Umbilical cord (tissue), 1 donor: ENCODE measurements at regions not wholly inside any gene's neighbourhood (a gene's known extent, or its start where the extent isn't known, plus 50 kb on each side); places are given as distances from the start of the nearest gene placed in this dataset.
"Not testable (repeated sequence)": the region's sequence is repeated elsewhere in the genome, so short reads cannot be mapped to it uniquely, and the experiment has no call there.

Experiments used
- DNase-seq: peaks from one replicate; pipeline ENCODE4 v3.0.0-alpha.2; 2015; ENCODE audit warnings: low spot score

DNA sequence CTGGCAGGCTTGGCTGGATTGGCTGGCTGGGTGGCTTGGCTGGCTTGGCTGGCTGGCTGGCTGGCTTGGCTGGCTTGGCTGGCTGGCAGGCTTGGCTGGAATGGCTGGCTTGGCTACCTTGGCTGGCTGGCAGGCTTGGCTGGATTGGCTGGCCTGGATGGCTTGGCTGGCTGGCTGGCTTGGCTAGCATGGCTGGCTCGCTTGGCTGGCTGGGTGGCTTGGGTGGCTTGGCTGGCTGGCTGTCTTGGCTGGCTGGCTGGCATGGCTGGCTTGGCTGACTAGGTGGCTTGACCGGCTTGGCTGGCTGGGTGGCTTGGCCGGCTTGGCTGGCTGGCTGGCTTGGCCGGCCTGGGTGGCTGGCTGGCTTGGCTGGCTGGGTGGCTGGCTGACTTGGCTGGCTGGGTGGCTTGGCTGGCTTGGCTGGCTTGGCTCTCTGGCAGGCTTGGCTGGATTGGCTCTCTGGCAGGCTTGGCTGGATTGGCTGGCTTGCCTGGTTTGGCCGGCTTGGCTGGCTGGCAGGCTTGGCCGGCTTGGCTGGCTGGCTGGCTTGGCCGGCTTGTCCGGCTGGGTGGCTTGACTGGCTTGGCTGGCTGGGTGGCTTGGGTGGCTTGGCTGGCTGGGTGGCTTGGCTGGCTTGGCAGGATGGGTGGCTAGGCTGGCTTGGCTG lies 440.9 kb downstream of the GOLGA6L6 start:
- not testable (repeated sequence) for DNase-seq

DNA sequence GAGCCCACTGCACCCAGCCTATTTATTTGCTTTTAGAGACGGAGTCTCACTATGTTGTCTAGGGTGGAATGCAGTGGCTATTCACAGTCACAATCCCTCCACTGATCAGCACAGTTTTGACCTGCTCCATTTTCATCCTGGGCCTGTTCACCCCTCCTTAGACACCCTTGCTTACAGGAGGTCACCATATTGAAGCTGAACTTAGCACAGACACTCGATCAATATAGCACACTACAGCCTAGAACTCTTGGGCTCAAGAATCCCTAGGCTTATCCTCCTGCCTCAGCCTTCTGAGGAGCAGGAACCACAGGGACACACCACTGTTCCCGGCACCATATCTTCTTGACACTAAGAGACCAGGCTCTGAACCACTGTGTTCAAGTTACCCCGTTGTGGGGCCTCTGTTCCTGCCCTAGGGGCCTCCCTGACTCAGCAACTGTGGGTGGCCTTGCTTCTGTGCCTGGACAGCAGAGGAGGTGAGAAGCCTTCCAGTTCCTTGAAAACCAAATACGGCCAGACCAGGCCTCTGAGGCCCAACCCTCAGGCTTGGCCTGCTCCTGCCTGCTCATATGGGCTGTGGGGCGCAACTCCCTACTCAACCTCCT lies 445.8 kb downstream of the GOLGA6L6 start:
- DNase-seq, result not testable (repeated sequence)

DNA sequence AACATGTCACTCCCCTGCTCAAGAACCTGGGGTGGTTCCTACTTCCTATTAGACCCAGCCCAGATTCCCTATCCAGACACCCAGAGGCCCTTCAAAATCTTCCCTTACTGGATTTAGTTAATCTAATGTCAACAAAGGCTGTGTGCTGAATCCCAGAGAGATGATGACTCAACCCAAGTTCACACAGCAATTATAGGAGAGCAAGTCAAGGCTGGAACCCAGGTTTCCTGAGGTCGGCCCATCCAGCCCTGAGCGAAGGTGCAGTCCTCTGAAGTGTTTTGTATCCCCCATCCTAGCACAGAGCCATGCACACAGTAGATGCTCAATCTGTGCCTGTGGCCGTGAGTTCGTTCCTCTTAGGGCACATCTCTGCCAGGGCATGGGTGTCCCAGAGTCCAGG lies 452.1 kb downstream of the GOLGA6L6 start:
- DNase-seq, result not testable (repeated sequence)

DNA sequence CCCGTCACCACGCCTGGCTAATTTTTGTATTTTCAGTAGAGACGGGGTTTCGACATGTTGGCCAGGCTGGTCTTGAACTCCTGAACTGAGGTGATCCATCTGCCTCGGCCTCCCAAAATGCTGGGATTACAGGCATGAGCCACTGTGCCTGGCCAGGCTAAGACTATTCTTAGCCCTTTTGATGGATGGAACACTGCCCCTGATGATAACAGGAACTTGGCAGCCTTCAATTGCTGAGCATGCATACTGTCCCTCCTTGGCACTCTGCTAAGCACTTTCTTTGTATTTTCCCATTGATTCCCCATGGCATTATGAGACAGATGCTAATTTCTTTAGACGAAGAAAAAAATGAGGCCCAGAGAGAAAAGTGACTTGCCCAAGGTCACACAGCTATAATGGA lies 457.6 kb downstream of the GOLGA6L6 start:
- not testable (repeated sequence) for DNase-seq

DNA sequence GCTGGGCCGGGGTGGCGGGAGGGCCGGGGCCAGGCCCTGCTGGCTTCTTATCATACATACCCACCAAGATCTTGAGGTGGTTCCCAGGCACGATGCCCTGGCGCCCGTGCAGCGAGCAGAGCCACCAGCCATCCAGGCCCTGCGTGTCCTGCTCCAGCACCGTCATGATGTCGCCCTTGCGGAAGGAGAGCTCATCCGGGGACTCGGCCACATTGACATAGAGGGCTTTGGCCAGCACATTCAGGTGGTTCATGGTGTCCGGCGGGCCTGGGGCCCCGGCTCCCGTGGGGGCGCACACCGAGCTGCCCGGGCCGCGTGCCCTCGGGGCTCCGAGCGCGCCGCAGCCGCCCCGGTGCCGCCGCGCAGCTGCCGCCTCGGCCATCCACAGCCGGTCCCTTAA lies 467.5 kb downstream of the GOLGA6L6 start:
- DNase-seq, result not testable (repeated sequence)

DNA sequence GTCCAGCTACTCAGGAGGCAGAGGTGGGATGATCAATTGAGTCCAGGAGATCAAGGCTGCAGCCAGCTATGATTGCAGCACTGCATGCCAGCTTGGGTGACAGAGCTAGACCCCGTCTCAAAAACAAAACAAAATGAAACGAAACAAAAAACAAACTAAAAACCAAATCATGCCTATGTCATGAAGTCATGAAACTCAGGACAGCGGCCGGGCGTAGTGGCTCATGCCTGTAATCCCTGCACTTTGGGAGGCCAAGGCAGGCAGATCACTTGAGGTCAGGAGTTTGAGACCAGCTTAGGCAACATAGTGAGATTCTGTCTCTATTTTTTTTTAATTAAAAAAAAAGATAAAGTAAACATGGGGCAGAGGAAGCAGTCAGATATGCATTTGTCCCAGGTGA lies 472.6 kb downstream of the GOLGA6L6 start:
- DNase-seq, result not testable (repeated sequence)

DNA sequence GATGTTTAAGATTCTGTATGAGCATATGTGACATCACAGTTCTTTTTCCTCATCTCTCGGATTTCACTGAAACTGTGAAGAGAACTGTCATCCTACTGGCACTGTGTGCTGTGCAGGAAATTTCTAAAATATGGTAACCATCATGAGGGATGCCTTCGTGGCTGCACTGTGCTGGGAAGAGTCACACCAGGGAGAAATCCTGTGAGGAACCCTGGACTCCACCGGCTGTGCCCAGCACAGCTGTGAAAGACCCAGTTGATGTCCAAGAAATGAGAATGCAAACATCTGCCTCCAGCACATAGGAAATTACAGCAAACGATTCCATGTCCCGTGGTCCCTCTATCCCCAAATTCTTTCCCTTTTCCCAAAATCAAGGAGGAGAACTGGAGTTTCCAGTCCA lies 475.4 kb downstream of the GOLGA6L6 start:
- DNase-seq, result not testable (repeated sequence)

DNA sequence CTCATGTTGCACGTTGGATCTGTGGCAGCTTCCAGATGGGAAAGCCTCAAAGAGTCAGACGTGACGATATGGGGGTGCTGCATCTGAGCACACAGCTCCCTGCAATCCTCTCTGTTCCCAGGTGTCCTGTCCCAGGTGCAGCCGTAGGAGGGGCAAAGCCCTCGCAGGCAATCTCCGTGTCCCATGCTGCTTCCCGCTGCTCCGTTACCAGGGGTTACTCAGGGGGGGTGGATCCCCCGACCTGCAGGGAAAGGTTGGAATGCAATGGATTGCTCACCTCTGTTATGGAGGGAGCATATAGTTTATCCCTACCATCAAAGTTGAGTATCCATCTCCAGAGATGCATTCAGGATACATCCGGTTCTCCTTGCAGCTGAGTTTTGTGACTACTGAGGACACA lies 476.1 kb downstream of the GOLGA6L6 start:
- DNase-seq, result not testable (repeated sequence)

DNA sequence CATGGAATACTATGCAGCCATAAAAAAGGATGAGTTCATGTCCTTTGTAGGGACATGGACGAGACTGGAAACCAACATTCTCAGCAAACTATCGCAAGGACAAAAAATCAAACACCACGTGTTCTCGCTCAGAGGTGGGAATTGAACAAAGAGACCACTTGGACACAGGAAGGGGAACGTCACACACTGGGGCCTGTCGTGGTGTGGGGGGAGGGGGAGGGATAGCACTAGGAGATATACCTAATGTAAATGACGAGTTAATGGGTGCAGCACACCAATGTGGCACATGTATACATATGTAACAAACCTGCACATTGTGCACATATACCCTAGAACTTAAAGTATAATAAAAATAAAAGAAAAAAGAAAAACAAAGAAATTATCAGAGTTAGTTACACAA lies 478.4 kb downstream of the GOLGA6L6 start:
- DNase-seq, result not testable (repeated sequence)

DNA sequence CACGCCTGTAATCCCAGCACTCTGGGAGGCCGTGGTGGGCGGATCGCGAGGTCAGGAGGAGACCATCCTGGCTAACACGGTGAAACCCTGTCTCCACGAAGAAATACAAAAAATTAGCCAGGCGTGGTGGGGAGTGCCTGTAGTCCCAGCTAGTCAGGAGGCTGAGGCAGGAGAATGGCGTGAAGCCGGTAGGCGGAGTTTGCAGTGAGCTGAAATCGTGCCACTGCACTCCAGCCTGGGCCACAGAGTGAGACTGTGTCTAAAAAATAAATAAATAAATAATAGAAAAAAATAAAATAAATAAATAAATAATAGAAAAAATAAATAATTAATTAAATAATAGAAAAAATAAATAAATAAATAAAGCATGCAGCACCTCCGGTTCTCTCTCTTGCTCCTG lies 480.8 kb downstream of the GOLGA6L6 start:
- not testable (repeated sequence) for DNase-seq

DNA sequence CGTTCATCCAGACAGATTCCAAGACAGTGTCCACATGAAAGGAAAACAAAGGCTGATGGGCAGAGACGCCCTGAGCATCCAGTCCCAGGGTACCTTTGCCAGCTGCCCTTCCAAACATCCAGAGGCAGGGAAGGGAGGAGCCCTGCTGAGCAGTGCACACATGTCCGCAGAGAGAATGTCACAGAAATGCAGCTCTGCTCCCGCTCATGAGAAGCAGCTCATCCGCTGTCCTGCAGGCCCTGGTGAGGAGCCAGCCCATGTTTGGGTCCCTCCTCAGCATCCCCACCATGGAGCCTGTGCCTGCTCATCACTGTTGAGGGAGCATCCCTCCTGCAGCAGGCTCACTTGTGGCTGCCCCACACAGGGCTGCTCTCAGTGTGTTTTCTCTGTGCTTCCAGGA lies 484.7 kb downstream of the GOLGA6L6 start:
- DNase-seq, result not testable (repeated sequence)

DNA sequence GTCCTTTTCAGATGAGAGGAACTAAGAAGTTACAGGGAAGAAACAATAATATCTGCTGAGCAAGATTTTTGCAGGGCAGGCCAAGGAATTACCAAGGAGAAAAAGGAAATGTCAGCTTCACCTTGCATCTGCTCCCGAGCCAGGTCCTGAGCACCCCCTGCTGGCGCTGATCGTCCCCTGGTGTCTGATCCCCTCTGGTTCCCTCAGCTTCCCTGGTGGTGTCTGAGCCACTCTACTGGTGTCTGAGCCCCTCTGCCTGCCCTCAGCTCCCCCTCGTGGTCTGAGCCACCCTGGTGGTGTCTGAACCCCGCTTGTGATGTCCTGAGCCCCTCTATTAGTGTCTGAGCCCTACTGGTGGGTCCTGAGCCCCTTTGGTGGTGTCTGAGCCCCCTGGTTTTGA lies 485.7 kb downstream of the GOLGA6L6 start:
- not testable (repeated sequence) for DNase-seq

DNA sequence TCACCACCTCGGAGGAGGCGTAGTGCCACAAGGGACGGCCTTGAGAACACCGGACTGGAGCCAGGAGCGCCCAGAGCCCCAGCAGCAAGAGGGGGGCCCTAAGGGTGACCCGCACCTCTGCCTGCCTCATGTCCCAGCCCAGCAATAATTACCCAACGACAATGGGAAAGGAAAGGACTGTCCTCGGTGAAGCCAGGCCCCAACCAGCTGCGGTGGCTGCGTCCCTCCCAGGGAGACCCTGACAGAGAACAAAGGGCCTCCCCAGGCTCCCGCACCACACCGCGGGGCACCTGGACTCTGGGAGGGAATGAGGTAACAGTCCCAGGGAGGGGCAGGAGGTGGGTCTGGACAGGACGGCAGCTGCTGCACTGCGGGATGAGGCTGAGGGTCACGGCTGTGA lies 493.4 kb downstream of the GOLGA6L6 start:
- DNase-seq, result not testable (repeated sequence)

DNA sequence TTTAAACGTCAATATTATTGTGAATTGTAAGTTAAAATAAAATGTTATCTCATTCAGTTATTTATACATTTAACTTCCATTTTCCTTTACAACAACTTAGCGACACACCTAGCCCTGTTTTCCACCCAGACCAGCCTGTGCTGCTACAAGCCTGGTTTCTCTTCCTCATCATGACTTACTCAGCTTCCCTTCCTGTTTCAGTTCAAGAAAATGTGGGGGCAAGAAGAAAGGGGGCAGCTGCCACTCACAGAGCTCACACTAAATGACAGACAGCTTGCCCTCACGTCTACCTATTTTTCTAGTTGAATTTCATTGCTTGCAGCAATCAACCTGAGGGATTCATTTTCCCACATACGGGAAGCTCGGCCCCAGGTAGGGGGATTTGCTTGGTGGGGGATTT lies 496.4 kb downstream of the GOLGA6L6 start:
- not testable (repeated sequence) for DNase-seq

DNA sequence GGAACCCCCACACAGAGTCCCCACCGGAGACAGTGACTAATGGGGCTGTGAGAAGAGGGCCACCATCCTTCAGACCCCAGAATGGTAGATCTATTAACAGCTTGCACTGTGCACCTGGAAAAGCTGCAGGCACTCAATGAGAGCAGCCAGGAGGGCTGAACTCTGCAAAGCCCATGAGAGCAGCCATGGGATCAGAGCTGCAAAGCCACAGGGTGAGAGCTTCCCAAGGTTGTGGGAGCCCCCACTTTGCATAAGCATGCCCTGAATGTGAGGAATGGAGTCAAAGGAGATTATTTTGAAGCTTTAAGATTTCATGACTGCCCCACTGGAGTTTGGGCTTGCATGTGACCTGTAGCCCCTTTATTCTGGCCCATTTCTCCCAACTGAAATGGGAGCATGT lies 500.9 kb downstream of the GOLGA6L6 start:
- not testable (repeated sequence) for DNase-seq

DNA sequence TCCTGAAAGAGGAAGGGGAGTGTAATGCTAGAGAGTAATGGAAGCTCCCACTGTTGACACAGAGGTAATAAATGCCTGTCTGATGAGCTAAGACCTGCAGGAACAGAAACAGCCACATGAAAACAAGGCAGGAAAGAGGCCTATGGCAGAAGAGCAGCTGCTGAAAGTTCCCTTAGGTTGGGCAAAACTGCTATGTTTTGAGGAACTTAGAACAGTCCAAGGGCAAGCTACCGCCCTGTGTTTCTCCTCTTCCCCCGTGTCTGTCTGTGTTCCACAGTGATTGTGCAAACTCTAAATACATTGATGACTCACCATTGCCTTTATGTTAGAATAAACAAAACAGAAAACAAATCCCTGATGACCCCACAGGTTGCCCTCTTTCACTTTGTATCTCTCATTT lies 516.6 kb downstream of the GOLGA6L6 start:
- not testable (repeated sequence) for DNase-seq

DNA sequence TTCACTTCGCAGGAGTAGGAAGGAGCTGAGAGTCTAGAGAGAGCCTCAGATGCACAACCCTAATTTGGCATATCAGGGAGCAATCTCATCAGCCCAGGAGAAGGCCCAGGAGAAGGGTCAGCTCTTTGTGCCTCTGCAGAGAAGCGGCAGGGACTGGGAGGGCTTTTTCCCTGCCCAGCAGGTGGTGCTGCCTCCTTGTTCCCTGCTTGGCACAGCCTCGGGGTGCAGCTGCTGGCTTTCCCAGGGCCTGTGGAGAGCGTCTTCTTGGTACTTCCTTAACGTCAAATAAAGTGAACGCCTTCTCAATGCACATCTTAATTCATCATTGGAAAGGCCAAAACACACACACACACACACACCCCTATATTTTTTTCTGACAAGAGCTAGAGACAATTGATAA lies 519.3 kb downstream of the GOLGA6L6 start:
- not testable (repeated sequence) for DNase-seq

DNA sequence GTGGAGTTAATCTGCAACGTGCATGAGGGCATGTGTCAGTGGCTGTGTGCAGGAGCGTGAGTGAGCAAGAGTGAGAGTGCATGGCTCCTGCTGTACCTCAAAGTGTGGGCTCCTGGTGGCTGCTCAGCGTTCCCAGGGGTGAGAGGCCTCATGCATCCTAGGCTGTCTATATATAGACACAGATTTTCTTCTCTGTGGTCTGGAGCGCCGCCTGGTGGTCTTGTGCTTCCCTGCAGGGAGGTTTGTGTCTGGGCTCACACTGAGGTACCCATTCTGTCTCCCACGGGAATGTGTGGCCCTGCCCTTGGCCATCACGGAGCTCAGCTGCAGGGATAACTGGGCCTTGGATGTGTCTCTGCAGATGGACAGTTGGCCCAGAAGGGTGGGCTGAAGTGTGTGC lies 520.2 kb downstream of the GOLGA6L6 start:
- not testable (repeated sequence) for DNase-seq

DNA sequence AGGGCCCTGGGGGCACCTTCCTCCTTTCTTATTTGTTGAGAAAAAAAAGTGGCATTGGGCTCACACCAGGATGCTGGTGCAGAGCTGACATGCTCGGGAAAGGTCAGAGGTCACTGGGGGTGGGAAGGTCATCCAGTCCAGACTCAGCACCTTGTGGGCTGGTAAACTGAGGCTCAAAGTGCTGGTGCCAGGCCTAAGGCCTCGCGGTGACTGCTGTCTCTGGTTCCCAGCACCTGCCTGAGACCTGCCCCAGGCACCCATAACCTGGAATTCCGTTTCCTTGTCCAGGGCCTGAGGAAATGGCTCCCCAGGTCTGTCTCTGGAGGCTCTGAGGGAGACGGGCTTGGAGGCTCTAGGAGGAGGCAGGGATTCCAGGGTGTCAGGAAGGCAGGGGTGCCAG lies 521.0 kb downstream of the GOLGA6L6 start:
- DNase-seq, result not testable (repeated sequence)

DNA sequence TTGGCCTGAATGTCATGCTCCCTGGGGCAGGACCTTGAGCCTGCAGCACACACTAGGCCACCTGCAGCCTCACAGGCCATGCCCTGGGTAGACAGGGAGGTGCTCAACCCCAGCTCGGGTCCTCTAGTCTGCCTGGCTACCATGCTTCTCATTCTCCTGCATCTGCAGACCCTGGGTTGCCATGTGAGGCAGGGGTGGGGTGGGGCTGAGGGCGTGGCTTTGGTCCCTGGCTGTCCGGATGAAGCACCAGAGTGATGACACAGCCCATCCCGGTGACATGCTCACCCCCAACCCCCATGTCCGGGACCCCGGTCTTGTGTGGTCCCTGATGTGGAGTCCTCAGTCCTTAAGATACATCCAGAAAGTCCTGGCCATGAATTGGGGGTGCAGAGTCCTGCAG lies 521.8 kb downstream of the GOLGA6L6 start:
- not testable (repeated sequence) for DNase-seq

DNA sequence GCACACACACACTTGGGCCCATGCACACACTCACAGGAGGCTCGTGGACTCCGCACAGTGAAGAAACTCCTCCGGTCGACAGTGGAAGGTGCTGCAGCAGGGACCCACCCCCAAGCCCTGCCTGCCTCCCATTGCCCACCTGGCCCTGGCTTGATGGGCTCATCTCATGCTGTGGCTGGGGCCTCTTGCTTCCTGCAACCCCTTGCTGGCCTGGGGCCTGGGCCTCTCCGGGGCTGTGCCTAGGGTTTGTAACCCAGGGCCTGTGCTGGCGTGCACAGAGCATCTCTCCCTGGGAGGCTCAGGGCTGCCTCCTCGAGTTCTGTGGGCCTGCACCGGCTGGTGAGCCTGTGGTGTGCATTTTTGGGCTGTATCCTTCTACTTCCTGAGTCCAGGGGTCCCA lies 524.0 kb downstream of the GOLGA6L6 start:
- not testable (repeated sequence) for DNase-seq

DNA sequence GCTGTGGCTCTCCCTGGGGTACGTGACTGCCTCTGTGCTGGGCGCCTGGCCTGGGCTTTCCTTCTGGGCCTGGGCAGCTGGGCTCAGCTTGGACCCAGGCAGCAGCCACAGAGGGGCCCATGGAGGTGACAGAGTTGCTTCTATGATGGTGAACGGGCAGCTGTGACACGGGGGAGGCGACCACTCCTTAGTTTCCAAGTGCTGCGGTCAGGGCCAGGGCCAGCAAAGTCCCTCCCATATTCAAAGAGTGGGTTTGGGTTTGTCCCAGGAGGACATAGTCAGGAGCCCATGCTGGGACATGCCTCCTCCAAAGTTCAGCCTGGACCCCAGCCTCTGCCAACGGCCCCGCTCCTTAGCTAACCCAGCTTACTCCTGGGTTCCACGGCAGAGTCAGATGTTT lies 524.7 kb downstream of the GOLGA6L6 start:
- not testable (repeated sequence) for DNase-seq

DNA sequence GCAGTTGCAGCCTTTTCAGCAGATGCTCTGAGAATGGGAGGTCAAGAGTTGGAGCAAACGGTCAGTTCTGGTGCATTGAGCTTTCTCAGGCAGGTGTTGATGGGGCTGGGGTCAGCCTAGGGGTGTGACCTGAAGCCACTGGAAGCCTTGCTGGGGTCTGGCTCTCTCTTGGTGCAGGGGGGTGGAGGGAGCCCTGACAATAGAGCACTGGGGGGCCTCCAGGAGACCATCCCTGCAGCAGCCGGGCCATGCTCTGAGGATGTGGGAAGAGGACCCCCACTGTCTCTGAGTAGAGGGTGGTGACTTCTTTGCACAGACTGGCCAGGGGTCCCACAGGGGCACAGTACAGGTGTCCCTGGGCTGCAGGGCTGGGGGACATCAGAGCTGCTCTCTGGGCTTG lies 528.8 kb downstream of the GOLGA6L6 start:
- not testable (repeated sequence) for DNase-seq
